ENCODE measurements at regions not wholly inside any gene's neighbourhood (a gene's known extent, or its start where the extent isn't known, plus 50 kb on each side); places are given as distances from the start of the nearest gene placed in this dataset.

DNA sequence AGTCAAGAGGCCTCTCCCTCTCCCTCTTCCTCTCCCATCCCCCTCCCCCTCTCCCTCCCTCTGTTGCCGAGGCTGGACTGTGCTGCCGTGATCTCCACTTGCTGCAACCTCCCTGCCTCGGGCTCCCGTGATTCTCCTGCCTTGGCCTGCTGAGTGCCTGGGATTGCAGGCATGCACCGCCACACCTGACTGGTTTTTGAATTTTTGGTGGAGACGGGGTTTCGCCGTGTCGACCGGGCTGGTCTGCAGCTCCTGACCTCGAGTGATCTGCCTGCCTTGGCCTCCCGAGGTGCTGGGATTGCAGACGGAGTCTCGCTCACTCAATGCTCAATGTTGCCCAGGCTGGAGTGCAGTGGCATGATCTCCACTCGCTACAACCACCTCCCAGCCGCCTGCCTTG is 165.1 kb downstream of the CENPC start:
- TF ChIP-seq, protein P1, sequence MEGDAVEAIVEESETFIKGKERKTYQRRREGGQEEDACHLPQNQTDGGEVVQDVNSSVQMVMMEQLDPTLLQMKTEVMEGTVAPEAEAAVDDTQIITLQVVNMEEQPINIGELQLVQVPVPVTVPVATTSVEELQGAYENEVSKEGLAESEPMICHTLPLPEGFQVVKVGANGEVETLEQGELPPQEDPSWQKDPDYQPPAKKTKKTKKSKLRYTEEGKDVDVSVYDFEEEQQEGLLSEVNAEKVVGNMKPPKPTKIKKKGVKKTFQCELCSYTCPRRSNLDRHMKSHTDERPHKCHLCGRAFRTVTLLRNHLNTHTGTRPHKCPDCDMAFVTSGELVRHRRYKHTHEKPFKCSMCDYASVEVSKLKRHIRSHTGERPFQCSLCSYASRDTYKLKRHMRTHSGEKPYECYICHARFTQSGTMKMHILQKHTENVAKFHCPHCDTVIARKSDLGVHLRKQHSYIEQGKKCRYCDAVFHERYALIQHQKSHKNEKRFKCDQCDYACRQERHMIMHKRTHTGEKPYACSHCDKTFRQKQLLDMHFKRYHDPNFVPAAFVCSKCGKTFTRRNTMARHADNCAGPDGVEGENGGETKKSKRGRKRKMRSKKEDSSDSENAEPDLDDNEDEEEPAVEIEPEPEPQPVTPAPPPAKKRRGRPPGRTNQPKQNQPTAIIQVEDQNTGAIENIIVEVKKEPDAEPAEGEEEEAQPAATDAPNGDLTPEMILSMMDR (conservative IDR thresholded peaks at IDR 0.05; ENCODE audit: low read length): no peak
- no peak for TF ChIP-seq EZH2phosphoT487 (IDR thresholded peaks at IDR 0.05; ENCODE audit: borderline replicate concordance)
